Stimulated activated CD4-positive, alpha-beta T cell treated with anti-CD3 and anti-CD28 coated beads, Interleukin-15, amount 100 ng/mL, for 1 hour (primary cell): ENCODE measurements at regions not wholly inside any gene's neighbourhood (a gene's known extent, or its start where the extent isn't known, plus 50 kb on each side); places are given as distances from the start of the nearest gene placed in this dataset.
"Not testable (repeated sequence)": the region's sequence is repeated elsewhere in the genome, so short reads cannot be mapped to it uniquely, and the experiment has no call there.

Source experiments
- DNase-seq, 2 donors: peaks; one replicate each; pipeline ENCODE4 v3.0.0-alpha.2; 2020; ENCODE audit warnings: low read depth in 1 of 2, low spot score in 1 of 2

DNA sequence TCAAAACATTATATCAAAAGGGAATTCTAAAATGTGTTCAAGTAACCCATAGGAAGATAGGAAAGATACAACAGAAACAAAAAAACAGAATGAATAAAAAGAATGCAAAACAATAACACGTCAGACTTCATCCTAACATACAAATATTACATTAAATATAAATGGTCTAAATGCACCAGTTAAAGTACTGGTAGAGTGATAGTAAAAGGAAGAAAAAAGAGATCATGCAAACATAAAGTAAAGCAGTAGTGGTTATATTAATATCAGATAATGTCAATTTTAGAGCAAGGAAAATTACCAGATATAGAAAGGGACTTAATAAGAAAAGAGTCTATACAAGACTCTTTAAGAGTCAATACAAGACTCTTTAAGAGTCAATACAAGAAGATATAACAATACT is 755.7 kb downstream of the MCTP2 start:
- DNase-seq, result no peak

DNA sequence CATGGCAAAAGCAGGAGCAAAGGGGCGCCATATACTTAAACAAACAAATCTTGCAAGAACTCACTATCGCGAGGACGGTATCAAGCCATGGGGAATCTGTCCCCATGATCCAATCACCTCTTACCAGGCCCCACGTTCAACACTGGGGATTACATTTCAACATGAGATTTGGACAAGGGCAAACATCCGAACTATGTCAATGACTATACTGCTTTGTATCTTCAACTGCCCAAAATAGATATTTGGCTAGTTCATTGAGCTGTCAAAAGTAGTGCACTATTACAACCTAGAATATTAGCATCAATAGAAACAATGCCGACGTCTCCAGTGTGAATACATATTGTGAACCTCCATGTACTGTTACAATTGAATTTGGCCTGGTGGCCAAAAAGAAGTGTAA is 760.4 kb downstream of the MCTP2 start:
- no peak for DNase-seq

DNA sequence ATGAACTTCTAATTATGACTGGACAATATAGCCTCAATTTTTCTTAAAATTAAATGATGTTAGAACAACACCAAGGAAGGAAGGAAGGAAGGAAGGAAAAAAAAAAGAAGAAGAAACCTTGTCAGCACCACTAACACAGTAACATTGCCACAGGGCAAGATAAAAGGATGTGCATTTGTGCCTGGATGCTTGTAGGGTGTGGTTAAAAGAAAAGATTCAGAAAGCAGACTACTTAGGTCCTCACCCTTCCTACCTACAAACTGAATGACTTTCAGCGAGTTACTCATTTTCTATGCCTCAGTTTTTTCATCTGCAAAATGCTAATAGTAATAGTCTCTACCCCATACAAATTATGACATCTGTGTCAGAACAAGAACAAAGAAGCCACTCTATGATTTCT is 778.3 kb downstream of the MCTP2 start:
- no peak for DNase-seq

DNA sequence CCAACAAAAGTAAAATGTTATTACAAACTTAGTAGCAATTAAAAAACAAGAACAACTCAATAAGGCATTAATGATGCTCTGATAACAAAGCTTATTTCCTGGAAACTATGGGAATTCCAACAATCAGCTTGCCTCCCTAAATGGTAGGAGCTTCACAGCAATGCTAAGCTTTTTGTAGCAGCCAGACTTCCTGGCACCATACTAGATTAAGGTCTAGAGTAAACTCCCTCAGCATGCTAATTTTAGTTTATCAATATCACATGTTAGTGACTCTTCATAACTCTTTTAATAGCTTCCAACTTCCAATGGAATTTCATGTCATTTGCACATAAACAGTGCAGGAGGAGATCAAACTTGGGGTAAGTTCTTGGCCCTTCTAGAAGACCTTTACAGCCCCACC is 782.0 kb downstream of the MCTP2 start:
- no peak for DNase-seq

DNA sequence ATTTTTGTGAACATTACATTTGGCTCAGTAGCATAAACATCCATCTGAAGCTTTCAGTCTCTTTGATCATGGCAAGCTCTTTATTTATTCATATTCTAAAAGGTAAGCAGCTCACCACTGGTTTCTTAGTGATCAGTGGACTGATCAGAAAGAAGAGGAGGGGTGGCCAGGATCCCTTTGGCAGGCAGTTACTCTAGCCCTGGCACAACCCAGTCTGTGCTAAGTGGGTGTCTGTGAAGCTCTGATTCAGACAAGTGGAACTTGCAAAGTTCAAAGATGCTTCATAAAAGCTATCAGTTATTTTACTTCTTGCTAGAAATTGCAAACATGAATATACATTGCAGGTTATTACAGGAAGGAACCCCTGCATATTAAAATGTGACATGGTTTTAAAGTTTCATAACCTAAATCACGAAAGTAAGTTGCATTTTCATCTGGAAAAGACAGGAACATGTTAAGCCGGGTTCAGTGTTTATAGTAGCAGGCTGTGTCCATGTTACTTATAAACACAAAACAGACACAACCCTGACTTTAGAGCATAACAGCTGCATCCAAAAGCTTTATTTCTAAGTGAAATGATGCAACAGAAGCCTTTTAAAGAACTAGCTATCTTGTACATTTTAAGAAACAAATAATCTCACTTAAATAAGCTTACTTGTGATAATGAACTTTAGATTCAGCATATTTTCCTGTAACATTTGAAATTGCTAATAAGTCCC is 785.3 kb downstream of the MCTP2 start:
- DNase-seq, result no peak

DNA sequence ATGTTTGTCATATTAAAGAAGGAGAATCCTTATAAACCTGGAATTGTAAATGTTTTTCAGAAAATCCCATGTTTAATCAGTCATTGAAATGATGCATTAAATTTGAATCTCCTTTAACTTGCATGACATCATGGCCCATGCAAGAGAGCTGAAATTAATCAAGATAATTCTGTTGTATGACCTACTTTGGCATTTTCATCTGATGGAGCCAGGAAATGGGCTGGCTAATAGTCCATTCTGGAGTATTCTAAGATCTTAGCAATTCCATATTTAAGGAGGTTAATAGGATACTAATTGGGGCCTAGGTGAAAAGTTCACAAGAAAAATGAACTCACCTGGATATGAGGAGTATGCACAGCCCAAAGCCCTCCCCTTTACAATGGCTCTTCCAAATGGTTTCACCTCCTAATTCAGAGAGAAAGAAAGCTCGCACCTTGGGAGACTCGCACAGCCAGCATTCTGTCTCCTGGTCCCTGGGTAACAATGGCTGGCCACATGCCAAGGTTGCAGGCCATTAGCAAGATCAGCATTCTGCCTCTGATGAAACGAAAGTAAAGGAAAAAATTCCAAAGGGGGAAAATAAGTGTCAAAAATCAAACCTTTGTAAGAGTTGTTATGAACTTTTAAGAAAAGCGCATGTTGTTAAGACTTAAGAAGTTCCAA is 786.4 kb downstream of the MCTP2 start:
- DNase-seq, result no peak

DNA sequence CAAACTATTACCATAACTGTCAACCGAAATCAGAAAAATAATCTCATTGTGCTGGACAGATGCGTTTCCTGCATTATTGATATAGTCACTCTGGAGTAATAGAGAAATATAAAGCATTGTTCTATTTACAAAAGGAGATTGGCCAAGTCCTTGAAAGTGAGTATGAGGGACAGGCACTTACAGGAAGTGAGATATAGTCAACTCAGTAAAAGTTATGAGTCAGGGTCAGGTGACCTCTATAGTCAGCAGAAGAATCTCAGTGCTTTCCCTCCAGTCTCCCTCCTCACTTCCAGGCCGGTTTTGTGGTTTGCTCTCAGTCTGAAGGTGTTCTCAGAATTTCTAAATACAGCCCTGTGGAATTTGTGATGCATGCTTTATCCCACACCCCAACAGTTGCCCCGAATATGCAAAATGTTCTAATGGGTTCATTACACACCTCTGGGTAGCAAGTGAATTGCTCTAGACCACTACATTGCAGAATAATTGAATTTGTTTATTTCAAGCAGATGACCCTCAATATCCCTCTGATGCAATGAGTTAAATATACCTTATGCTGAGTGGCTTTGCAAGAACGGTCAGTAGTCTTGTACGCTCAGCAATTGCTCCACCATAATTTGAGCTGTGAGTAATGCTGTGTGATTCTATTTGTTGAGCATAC is 787.7 kb downstream of the MCTP2 start:
- no peak for DNase-seq

DNA sequence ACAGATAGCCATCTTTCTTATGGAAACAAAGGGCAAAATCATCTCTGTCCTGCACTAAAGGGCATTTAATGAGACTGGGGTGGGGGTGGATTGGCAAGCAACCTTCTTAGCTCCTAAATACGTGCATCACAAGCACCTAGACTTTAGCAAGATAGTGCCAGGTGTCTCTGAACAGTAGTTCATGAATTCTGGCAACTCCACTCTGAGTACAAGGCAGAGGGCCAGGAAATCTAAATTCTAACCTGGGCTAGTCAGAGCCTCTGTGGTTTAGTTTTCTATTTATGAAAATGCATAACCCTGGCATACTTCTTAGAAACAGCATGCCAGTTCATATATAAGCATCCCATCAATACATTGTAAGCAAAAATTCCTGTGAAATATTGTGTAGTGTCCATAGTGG is 788.5 kb downstream of the MCTP2 start:
- DNase-seq, result no peak

DNA sequence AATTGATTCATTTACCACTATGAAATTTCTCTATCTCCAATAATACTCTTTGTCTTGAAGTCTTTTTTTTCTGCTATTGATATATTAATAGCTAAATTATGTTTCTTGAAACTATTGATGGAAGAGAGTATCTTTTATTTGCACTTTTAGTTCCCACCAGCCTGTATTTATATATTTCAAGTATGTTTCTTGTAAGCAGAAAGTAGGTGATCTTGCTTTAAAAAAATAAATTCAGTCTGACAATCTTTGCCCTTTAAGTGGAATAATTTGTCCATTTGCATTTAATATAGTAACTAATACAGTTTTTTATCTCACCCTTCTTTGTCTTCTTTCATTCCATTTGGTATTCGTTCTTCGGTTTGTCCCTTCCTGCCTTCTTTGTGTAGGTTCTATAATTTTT is 790.5 kb downstream of the MCTP2 start:
- no peak for DNase-seq

DNA sequence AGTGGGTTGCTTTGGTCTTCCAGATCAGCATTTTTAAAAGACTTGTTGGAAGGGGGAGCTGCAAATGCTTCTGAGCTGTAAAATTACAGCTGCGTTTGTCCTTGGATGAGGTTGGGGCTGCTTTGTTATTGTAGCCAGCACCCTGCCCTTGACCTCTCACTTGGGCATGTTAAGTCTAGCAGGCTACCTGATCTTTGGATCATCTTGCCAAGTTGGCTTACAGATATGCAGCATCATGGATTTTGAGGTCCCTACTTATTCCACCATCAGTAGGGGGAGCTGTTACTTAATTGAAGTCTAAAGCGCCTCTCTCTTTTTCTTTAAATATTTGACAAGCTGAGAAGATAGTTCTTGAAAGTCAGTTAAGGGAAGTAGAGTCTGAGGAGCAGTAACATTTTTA is 793.0 kb downstream of the MCTP2 start:
- no peak for DNase-seq

DNA sequence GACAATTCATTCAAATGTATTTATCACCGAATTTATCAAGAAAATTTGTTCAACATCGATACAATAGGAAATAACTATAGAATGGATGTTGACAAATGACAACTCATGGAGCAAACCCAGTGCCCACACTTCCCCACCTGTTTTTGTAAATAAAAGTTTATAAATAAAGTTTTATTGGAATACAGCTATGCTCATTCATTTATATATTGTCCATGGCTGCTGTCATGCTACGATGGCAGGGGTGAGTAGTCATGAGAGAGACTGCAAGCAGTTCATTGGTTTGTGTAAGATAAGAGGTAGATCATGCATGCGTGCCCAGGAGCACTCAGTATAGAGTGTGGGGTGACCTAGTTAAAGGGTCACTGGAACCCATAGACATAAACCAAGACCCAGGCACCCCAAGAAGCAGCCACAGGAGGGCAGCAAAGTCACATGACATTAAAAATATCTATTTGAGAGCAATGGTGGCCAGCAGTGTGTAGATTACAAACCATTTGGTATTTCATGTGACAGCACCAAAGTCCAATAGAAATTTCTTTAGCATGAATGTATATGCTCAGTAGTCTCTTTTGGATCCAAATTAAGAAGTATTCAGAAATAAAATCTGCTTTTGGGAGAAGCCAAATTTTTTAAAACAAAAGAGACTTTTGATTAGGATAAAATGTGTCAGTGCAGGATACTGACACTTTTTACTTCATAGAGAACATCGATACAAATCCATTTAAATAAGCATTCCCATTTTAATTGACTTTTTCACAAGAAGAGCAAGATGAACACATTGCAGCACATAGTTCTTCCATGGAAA is 794.8 kb downstream of the MCTP2 start:
- DNase-seq, result no peak

DNA sequence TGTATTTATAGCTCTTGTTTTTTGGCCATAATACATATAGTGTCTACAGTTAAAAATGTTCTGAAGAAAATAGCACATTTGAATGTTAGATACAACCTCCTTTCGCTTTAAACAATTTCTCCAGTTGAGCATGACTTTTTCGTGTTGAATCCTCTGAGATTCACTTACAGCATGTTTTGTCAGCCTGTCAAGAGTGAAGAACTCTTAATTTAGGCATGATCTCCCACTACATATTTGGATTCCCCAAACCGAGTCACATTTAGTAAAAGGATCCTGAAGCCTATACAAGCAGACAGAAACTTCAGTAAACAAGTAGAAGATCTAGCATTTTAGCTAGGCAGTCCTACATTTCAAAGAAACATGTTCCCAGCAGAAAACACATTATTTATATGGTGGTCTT is 796.6 kb downstream of the MCTP2 start:
- DNase-seq, result no peak

DNA sequence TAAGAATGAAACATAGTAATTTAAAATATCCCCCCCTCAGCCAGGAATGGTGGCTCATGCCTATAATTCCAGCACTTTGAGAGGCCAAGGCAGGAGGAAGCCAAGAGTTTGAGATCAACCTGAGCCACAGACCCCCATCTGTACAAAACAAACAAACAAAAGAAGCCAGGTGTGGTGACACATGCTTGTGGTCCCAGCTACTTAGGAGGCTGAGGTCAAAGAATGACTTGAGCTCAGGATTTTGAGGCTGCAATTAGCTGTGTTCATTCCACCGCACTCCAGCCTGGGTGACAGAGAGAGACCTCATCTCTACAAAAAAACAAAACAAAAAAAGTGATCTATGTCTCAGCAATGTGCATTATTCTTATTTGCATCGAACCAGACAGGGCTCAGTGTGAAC is 800.8 kb downstream of the MCTP2 start:
- DNase-seq, result no peak

DNA sequence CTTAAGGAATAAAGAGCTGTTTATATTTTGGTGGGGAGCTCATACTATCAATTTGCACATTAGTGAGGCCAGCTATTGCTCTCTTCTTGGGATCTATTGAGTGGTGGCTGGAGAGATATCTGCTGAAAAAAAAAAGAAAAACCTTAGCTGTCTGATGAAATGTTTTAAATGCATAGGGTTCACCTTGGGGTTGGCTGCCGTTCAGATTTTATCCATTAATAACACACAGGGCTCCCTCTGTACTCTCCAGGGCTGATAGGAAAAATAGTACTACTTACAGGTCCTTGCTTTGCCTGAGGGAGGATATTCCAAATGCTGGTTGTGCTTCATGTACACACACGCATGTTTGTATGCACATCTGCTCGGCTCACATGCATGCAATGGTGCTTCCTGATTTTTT is 803.7 kb downstream of the MCTP2 start:
- no peak for DNase-seq

DNA sequence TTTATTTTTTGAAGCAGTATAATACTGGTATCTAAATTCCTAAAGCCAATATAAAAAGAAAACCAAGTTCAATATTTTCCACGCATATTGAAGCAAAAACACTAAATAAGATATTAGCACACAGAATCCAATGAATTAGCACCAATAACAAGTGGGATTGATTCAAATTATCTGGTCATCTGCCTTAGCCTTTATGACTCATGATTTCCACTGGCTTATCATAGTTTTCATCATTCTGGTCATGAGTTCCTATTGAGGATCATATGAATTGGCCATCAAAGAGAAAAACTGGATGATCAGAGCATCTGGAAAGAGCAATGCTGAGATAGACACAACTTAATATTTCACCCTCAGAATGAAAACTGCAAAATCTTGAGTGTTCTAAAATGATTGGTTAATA is 809.9 kb downstream of the MCTP2 start:
- DNase-seq, result no peak

DNA sequence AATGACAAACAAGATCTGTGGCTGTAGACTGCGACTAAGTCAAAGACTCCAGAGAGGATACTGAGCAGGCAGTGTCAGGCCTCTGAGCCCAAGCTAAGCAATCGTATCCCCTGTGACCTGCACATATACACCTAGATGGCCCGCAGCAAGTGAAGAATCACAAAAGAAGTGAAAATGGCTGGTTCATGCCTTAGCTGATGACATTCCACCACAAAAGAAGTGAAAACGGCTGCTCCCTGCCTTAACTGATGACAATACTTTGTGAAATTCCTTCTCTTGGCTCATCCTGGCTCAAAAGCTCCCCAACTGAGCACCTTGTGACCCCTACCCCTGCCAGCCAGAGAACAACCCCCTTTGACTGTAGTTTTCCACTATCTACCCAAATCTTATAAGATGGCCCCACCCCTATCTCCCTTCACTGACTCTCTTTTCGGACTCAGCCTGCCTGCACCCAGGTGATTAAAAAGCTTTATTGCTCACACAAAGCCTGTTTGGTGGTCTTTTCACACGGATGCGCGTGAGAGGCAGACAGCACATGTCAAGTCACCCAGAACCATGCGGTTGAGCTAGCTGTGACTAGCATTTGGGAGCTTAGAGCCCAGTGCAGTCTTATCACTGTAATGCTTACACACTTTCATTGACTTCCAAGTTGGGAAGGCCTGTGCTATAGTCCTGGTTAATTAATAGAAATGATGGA is 812.0 kb downstream of the MCTP2 start:
- not testable (repeated sequence) for DNase-seq

DNA sequence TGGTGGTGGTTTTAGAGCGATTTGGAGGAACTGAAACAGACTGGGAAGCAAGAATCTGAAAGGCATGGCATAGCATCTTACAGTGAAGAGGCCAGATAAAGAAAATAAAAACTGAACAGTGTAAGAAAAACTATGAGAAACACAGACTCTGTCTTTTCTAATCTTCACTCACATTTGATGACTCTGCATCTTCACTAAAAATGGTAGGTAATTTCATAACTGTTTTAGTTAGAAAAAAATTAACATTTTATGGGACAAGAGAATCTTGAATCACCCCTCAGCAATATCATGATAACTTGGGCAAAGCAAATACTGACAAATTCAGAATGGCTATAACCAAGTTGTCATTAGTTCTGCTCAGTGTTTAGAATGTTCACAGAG is 812.6 kb downstream of the MCTP2 start:
- DNase-seq, result no peak

DNA sequence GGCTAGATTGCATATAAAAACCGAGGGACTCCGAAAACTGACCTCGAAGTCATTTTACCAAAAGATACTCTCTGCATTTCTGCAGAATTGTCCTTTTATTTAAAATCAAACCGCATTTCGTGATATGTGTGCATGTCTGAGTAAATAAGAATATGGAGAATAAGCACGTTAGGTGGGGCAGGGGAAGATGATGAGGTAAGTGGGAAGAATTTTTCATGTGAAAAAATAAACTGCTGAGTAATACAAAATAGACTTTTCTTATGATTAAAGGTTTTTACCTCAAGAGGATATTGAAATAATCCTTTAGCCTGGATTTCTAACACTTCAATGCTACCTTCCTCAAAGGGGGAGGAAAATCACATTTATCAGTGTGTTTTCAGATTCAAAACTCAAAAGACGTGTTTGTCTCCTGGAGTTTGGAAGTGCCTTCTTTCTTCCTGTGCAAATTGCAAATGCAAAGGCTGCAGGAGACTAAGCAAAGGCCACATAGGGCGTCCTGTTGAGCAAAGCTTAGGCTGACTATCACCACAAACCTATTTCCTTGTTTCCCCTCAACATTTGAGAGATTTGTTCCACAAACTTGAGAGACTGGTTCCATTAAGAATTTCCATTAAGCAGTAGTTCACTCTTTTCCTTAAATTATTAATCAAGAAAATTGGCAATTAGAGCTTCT is 813.5 kb downstream of the MCTP2 start:
- no peak for DNase-seq

DNA sequence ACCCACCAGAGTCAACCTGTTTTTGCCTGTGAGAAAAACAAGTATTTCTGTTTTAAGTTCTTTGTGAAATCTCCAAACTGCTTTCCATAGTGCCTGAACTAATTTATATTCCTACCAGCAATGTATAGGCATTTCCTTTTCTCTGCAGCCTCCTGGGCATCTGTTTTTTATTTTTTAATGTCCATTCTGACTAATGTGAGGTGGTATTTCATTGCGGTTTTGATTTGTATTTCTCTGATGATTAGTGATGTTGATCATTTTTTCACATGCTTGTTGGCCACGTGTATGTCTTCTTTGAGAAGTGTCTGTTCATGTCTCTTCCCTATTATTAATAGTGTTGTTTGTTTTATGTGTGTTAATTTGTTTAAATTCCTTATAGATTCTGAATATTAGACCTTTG is 820.5 kb downstream of the MCTP2 start:
- no peak for DNase-seq

DNA sequence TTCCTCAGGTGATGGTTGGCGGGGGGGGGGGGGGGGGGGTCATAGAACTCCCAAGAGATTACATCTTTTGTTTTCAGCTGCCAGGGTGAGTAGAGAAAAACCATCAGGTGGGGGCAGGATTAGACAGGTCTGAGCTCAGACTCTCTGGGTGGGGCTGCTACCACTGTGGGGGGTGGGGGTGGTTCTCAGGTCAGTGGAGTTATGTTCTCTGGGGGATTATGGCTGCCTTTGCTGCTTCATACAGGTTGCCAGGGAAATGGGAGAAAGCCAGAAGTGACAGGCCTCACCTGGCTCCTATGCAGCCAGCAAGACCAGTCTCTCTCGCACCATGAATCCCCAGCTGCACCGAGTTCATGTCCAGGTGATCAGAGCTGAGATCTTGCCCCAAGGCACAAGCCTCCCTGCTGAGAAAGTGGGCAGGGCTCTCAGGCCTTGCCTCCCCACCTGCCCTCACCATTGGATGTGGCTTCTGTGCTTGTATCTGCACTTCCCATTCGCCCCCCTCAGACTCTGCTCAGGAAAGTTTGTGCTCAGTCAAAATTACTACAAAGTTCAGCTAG is 828.1 kb downstream of the MCTP2 start:
- no peak for DNase-seq
